ENCODE measurements at regions not wholly inside any gene's neighbourhood (a gene's known extent, or its start where the extent isn't known, plus 50 kb on each side); places are given as distances from the start of the nearest gene placed in this dataset.

DNA sequence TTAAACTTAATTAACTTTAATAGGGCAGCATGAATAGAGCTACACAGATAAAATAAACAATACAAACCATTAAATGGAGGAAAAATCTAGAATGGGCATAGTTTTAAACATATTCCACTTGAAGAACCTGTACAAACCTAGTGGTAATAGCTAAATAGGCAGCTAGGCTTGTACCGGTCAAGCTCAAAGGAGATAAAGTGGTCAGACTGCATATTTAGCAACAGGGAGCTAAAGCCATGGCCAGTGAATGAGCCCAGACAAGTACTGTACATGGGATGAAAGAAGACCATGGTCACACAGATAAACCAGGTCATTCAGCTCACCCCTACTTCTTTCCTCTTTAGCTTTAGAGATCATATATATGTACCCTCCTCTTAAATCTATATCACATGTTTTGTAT is 186.6 kb upstream of the KRR1 start:
- TF ChIP-seq CTCF (IDR thresholded peaks at IDR 0.05) = no peak
- no peak for TF ChIP-seq POLR2AphosphoS5 (IDR thresholded peaks at IDR 0.05)

All from breast epithelium (tissue), 3 donors.